DND-41 (cell line): ENCODE measurements at regions not wholly inside any gene's neighbourhood (a gene's known extent, or its start where the extent isn't known, plus 50 kb on each side); places are given as distances from the start of the nearest gene placed in this dataset.

Experiments
- CTCF ChIP-seq: IDR thresholded peaks from 2 replicates; pipeline ENCODE4 v1.5.1; 2012; ENCODE audit warnings: borderline replicate concordance, low read length, moderate library complexity, mild to moderate bottlenecking; ENCODE audit not compliant: poor library complexity, severe bottlenecking; ENCODE audit errors: extremely low read depth
- EZH2 ChIP-seq: IDR thresholded peaks from 3 replicates; pipeline ENCODE4 v1.6.1; 2012; ENCODE audit warnings: borderline replicate concordance, low read depth, mild to moderate bottlenecking, moderate library complexity, low read length, inconsistent platforms; ENCODE audit not compliant: severe bottlenecking

DNA sequence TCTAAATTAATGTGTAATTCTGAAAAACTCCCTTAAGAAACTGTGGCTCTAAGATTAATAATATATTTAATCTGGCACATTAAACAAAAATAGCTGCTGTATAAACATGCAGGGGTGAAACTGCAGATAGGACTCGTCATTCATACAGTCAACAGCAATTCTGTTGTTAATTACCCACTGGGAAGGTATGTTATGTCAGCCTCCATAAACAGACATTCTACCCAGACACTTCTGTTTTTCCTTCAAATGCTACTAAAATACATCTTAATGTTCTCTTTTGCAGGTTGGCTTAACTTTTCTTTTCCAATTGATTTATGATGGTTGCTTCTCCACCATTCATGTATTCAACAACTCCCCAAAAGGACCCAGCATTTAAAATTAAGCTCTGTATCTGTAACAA is 165.6 kb downstream of the SIPA1L2 start:
- TF ChIP-seq CTCF (no peak), EZH2 (no peak)
